Subcutaneous abdominal adipose tissue (tissue), 5 donors: ENCODE measurements at regions not wholly inside any gene's neighbourhood (a gene's known extent, or its start where the extent isn't known, plus 50 kb on each side); places are given as distances from the start of the nearest gene placed in this dataset.

ENCODE experiments used
- H3K27ac ChIP-seq: one replicate; pipeline ENCODE4 v1.7.0; 2013; ENCODE audit warnings: low read depth, mild to moderate bottlenecking, inconsistent platforms, low read length, moderate library complexity
- H3K27me3 ChIP-seq, 5 donors: one replicate each; pipeline ENCODE4 v1.7.0; 2013; ENCODE audit warnings: low read length in 5 of 5, inconsistent platforms in 1 of 5; ENCODE audit not compliant: control insufficient read depth in 5 of 5, insufficient read depth in 4 of 5
- H3K36me3 ChIP-seq, 5 donors: one replicate each; pipeline ENCODE4 v1.7.0; 2013; ENCODE audit warnings: low read length in 5 of 5; ENCODE audit not compliant: control insufficient read depth in 5 of 5, insufficient read depth in 5 of 5
- H3K4me1 ChIP-seq, 5 donors: one replicate each; pipeline ENCODE4 v1.7.0; 2013; ENCODE audit warnings: low read length in 5 of 5, mild to moderate bottlenecking in 3 of 5, moderate library complexity in 1 of 5; ENCODE audit not compliant: control insufficient read depth in 5 of 5, insufficient read depth in 5 of 5
- H3K4me3 ChIP-seq, 5 donors: one replicate each; pipeline ENCODE4 v1.7.0; 2013; ENCODE audit warnings: low read length in 5 of 5, low read depth in 1 of 5
- H3K9ac ChIP-seq, 5 donors: one replicate each; pipeline ENCODE4 v1.7.0; 2013; ENCODE audit warnings: low read length in 5 of 5, mild to moderate bottlenecking in 4 of 5, moderate library complexity in 3 of 5
- H3K9me3 ChIP-seq, 5 donors: one replicate each; pipeline ENCODE4 v1.7.0; 2013; ENCODE audit warnings: low read length in 5 of 5; ENCODE audit not compliant: control insufficient read depth in 5 of 5
- donor health status: healthy.
- donor health status: healthy.
- donor health status: healthy.
- donor health status: healthy.
- donor health status: healthy.

DNA sequence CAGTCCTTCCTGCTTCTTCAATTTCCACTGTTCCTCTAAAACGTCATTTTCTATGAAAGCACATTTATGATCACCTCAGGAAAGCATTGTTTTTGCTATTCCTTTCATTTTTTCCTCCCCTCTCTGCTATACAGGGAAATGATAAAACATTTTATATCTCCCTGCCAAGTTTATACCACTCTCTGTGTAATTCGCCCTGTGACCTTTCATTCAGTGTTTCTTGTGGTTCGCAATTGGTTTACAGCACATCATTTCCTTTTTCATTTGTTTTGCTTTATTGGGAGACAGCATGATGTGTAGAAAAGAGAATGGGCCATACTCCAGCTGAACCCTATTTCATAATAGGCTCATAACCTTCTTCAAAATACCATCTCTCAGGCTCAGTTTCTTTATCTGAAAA, 99.9 kb upstream of the RAPGEF2 start:
- peaks cover 0 to 11% (median 8%) of the 10 kb centered on the region in 5 donors for H3K4me1 ChIP-seq
- no peaks in the 10 kb centered on the region for H3K27me3 ChIP-seq
- no peak overlapping the region for H3K4me3 ChIP-seq
- no peaks in the 10 kb centered on the region for H3K9me3 ChIP-seq
- no peak overlapping the region for H3K27ac ChIP-seq
- no peak overlapping the region for H3K9ac ChIP-seq
- no peaks in the 10 kb centered on the region for H3K36me3 ChIP-seq

DNA sequence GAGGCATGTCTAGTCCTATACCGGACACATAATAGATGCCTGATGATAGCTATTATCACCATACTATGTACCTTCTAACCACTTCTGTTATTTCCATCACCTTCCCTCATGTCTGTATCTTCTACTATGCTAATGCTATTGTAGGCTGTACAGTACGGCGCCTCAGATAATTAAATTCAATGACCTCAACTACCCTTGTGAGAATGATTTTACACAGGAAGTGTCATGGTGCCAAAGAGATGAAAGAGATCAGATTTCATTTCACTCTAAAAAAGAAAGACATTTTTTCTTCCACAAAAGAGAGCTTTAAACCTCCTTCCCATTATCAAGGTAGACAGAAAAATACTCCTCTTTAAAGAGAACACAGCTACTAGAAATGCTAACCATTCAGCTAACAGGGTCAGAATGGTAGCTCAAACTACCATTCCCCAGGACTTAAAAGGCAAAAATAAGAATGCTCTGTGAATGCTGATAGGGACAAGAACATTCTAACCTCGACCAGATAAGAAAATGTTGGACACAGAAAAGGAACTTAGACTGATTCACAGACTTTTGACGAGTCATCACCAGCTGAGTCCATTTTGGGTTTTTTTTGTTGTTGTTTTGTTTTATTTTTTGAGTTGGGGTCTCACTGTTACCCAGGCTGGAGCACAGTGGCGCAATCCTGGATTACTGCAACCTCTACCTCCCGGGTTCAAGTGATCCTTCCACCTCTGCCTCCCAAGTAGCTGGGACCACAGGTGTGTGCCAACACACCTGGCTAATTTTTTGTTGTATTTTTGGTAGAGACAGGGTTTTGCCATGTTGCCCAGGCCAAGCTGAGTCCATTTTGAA, 99.2 kb upstream of the RAPGEF2 start:
- no peaks in the 10 kb centered on the region for H3K27me3 ChIP-seq
- no peaks in the 10 kb centered on the region for H3K9me3 ChIP-seq
- H3K9ac ChIP-seq, result no peak overlapping the region
- H3K4me3 ChIP-seq, result no peak overlapping the region
- no peak overlapping the region for H3K27ac ChIP-seq
- no peaks in the 10 kb centered on the region for H3K36me3 ChIP-seq
- peaks cover 0 to 11% (median 8%) of the 10 kb centered on the region in 5 donors for H3K4me1 ChIP-seq

DNA sequence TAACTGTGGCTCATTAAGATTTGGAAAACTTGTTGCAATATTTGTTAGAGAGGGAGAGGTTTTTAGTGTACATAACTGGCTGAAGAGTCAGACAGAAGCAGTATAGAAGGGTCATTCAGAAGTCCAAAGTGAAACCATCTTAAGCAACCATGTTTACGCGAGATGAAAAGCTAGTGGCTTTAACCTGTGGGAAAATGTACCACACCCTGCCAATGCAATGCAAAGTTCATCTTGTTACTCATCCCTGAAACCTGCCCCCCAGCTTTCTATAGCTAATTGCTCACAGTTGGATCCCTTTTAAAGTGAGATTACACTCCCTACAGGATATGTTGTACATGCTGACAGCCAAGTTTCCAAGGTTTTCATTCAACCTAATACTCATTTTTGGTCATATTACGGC, 96.7 kb upstream of the RAPGEF2 start:
- Histone ChIP-seq H3K9me3 (no peaks in the 10 kb centered on the region), H3K4me3 (no peak overlapping the region), H3K36me3 (no peaks in the 10 kb centered on the region), H3K27ac (no peak overlapping the region), H3K9ac (no peak overlapping the region), H3K4me1 (peaks cover 0 to 25% (median 22%) of the 10 kb centered on the region in 5 donors), H3K27me3 (no peaks in the 10 kb centered on the region)

DNA sequence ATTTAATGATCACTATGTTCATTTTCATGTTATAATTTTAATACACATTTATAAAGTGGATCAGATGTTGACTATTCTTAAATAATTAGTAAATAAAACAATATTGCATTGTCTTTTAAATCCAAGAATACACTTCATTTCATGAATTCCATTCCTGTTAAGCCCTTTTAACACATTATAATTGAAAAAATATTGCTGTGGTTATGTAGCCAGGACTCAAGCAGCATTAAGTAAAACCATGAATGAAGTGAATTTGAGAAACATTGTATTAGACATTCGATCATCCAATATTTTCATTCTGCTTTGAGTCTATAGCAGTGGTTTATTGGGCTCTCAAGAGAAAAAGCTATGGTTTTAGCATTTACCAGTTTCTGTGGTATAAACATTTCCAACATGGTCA, 94.2 kb upstream of the RAPGEF2 start:
- no peak overlapping the region for H3K27ac ChIP-seq
- H3K9ac ChIP-seq, result no peak overlapping the region
- H3K4me3 ChIP-seq, result no peak overlapping the region
- H3K9me3 ChIP-seq, result no peaks in the 10 kb centered on the region
- H3K4me1 ChIP-seq, result peaks cover 0 to 32% (median 19%) of the 10 kb centered on the region in 5 donors
- no peaks in the 10 kb centered on the region for H3K36me3 ChIP-seq
- no peaks in the 10 kb centered on the region for H3K27me3 ChIP-seq

DNA sequence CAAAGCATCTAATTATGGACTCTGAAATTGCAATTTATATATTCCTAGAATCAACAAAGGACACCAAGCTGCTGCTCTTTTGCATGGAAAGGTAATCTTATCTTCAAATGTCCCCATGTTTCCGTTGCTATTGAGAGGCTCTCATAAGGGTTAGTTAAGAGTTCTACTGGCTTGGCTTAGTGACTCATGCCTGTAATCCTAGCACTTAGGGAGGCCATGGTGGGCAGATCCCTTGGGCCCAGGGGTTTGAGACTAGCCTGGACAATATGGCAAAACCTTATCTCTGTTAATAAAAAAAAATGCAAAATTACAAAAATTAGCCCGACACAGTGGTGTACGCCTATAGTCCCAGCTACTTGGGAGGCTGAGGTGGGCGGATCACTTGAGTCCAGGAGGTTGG, 93.4 kb upstream of the RAPGEF2 start:
- no peak overlapping the region for H3K27ac ChIP-seq
- H3K9me3 ChIP-seq, result no peaks in the 10 kb centered on the region
- no peak overlapping the region for H3K9ac ChIP-seq
- H3K4me3 ChIP-seq, result no peak overlapping the region
- H3K4me1 ChIP-seq, result peaks cover 0 to 37% (median 24%) of the 10 kb centered on the region in 5 donors
- H3K27me3 ChIP-seq, result no peaks in the 10 kb centered on the region
- no peaks in the 10 kb centered on the region for H3K36me3 ChIP-seq

DNA sequence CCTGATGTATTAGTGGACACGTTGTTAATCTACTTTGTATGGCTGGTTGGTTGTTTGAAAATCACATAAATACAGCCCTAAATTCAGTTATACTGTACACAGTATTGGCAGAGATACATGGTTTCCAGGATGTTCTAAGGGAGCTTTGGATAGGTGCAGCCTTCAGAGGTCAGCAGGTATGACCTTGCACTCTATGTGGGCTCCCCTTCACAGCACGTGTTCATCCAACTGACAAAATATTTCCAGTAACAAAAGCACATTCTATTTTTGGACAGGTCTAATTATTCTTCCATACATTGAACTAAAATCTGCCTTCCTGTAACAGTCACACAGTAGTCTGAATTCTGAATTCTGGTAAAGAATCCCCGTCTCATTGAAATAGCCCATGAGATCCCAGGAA, 92.8 kb upstream of the RAPGEF2 start:
- H3K36me3 ChIP-seq, result no peaks in the 10 kb centered on the region
- peak overlapping the region; percentile 95 for H3K27ac ChIP-seq
- no peaks in the 10 kb centered on the region for H3K27me3 ChIP-seq
- no peaks in the 10 kb centered on the region for H3K9me3 ChIP-seq
- no peak overlapping the region for H3K9ac ChIP-seq
- H3K4me3 ChIP-seq, result peak overlapping the region in 1 of 5 donors; percentile 24
- peaks cover 0 to 42% (median 26%) of the 10 kb centered on the region in 5 donors for H3K4me1 ChIP-seq

DNA sequence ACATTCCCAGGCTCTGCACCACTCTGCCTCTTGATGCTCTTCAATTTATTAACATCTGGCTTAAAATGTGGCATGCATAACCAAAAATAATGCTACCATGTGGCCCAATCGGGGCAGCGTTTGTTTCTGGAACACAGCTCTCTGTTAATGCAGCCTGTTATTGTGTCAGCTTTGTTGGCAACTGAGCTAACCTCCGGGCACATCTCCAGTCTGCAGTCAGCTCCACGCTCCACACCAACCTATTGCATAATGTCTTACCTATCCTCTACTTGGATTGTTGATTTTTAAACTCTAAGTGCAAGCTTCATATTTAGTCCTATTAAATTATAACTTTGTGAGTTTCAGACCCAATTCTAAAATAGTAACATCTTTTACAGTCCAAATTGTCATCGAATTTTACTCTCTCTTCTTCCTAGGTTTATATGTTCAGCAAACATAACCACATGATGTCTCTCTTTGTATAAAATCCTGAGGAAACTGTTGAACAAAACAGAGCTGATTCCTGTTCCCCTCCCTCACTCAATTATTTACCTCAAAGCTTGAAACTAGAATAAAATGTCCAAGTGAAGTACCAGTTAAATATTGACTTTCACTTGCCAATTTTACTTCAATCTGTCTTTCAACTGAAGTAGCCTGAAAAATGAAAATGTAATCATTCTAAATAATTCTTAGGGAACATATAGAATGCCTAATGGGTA, 92.2 kb upstream of the RAPGEF2 start:
- Histone ChIP-seq H3K4me3 (peak overlapping the region in 1 of 5 donors; percentile 24), H3K9ac (peak overlapping the region; percentile 6 to 70 (median 22)), H3K36me3 (no peaks in the 10 kb centered on the region), H3K27ac (peak overlapping the region; percentile 95), H3K27me3 (no peaks in the 10 kb centered on the region), H3K9me3 (no peaks in the 10 kb centered on the region), H3K4me1 (peaks cover 0 to 48% (median 27%) of the 10 kb centered on the region in 5 donors)

DNA sequence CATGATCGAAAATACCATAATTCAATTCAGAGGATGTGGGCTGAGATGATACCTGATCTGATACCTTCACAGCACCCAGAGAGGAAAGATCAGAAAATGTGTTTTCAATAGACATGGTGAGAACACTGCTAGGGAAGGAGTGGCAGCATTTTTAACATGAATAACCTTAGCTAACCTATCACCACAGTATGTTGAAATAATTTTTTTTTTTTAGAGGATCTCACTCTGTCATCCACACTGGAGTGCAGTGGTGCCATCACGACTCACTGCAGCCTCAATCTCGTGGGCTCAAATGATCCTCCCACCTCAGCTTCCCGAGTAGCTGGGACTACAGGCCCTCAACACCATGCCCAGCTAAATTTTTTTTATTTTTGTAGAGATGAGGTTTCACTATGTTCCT, 90.5 kb upstream of the RAPGEF2 start:
- Histone ChIP-seq H3K4me1 (peaks cover 0 to 49% (median 27%) of the 10 kb centered on the region in 5 donors), H3K4me3 (no peak overlapping the region), H3K36me3 (no peaks in the 10 kb centered on the region), H3K27ac (peak overlapping the region; percentile 84), H3K9me3 (no peaks in the 10 kb centered on the region), H3K27me3 (no peaks in the 10 kb centered on the region), H3K9ac (no peak overlapping the region)

DNA sequence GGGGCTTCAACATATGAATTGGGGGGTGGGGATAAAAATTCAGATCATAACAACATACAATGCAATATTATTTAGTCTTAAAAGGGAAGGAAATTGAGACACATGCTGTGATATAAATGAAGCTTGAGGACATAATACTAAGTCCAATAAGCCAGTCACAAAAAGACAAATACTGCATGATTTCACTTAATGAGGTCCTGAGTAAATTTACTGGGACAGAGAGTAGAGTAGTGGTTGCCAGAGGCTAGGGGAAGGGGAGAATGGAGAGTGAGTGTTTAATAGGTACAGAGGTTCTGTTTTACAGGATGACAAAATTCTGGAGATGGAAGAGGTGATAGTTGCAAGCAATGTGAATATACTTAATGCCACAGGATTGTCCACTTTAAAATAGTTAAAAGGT, 89.2 kb upstream of the RAPGEF2 start:
- Histone ChIP-seq H3K27me3 (no peaks in the 10 kb centered on the region), H3K36me3 (no peaks in the 10 kb centered on the region), H3K4me3 (no peak overlapping the region), H3K27ac (peak overlapping the region; percentile 84), H3K9me3 (no peaks in the 10 kb centered on the region), H3K9ac (no peak overlapping the region), H3K4me1 (peaks cover 0 to 58% (median 34%) of the 10 kb centered on the region in 5 donors)

DNA sequence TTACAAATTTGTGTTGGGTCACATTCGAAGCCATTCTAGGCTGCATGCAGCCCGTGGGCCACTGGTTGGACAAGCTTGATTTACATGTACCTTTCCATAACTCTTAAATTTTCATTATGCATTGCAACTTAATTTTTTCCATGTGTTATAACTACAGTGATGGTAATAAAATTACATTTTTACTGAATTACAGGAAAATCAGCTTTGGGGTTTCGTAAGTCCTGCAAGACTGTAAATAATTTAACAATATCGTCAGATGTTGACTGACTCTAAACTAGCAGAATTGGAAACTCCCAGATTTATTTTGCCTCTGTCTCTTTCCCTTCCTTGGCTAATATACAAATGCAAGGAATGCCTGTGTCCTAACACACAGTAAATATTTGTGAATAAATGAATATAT, 88.0 kb upstream of the RAPGEF2 start:
- Histone ChIP-seq H3K27ac (peak overlapping the region; percentile 84), H3K9me3 (no peaks in the 10 kb centered on the region), H3K4me1 (peaks cover 0 to 58% (median 33%) of the 10 kb centered on the region in 5 donors), H3K9ac (no peak overlapping the region), H3K36me3 (no peaks in the 10 kb centered on the region), H3K27me3 (no peaks in the 10 kb centered on the region), H3K4me3 (no peak overlapping the region)
